ENCODE measurements at regions not wholly inside any gene's neighbourhood (a gene's known extent, or its start where the extent isn't known, plus 50 kb on each side); places are given as distances from the start of the nearest gene placed in this dataset.

GRCh38 chr9:1839909-1840308 lies 175.2 kb upstream of the SMARCA2 start:
- no peak for TF ChIP-seq POLR2A (IDR thresholded peaks at IDR 0.05)
- TF ChIP-seq, protein P1, sequence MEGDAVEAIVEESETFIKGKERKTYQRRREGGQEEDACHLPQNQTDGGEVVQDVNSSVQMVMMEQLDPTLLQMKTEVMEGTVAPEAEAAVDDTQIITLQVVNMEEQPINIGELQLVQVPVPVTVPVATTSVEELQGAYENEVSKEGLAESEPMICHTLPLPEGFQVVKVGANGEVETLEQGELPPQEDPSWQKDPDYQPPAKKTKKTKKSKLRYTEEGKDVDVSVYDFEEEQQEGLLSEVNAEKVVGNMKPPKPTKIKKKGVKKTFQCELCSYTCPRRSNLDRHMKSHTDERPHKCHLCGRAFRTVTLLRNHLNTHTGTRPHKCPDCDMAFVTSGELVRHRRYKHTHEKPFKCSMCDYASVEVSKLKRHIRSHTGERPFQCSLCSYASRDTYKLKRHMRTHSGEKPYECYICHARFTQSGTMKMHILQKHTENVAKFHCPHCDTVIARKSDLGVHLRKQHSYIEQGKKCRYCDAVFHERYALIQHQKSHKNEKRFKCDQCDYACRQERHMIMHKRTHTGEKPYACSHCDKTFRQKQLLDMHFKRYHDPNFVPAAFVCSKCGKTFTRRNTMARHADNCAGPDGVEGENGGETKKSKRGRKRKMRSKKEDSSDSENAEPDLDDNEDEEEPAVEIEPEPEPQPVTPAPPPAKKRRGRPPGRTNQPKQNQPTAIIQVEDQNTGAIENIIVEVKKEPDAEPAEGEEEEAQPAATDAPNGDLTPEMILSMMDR (IDR thresholded peaks at IDR 0.05): no peak

All from stomach (tissue), 4 donors.